H1 (cell line): ENCODE measurements at regions not wholly inside any gene's neighbourhood (a gene's known extent, or its start where the extent isn't known, plus 50 kb on each side); places are given as distances from the start of the nearest gene placed in this dataset.

ENCODE experiments used
- CTCF ChIA-PET: fragments of 300-600 bp; sonication (Branson Sonifier 250); formaldehyde crosslinking; loops from one replicate; lab custom pipeline; 2021; ENCODE audit not compliant: partially characterized antibody; lab: Charles Lee
- POLR2A ChIA-PET: fragments of 300-600 bp; sonication (Branson Sonifier 250); formaldehyde crosslinking; loops from one replicate; lab custom pipeline; 2021; ENCODE audit warnings: inconsistent platforms; ENCODE audit not compliant: partially characterized antibody; lab: Charles Lee
- DNase-seq, 2 experiments: peaks; one replicate each; pipeline versions ENCODE4 v3.0.0 to v3.0.0-alpha.2; 2010 to 2022; ENCODE audit warnings: low spot score in 2 of 2, low read depth in 1 of 2, mixed read lengths in 1 of 2
- FAIRE-seq: peaks from 2 replicates; lab custom pipeline; 2011; peaks lifted over from hg19 to GRCh38; lab: Jason Lieb, UNC
- H2AFZ ChIP-seq: 2 replicates; pipeline ENCODE4 v1.8.1; 2012; ENCODE audit warnings: low read length, inconsistent platforms
- H2AK5ac ChIP-seq: 2 replicates; pipeline ENCODE4 v1.6.1; 2013; ENCODE audit warnings: low read depth, low read length
- H2BK120ac ChIP-seq: replicated peaks from 2 replicates; pipeline ENCODE3; 2013; ENCODE audit warnings: low read depth, low read length, inconsistent platforms
- H2BK12ac ChIP-seq: 2 replicates; pipeline ENCODE4 v1.6.1; 2013; ENCODE audit warnings: low read depth, low read length
- H2BK15ac ChIP-seq: 2 replicates; pipeline ENCODE4 v1.6.1; 2013; ENCODE audit warnings: low read length
- H2BK20ac ChIP-seq: 2 replicates; pipeline ENCODE4 v1.6.1; 2013; ENCODE audit warnings: low read length
- H2BK5ac ChIP-seq: 2 replicates; pipeline ENCODE4 v1.6.1; 2013; ENCODE audit warnings: low read depth, low read length
- H3K14ac ChIP-seq: 2 replicates; pipeline ENCODE4 v1.6.1; 2013; ENCODE audit warnings: inconsistent platforms; ENCODE audit not compliant: insufficient read length
- H3K18ac ChIP-seq: 2 replicates; pipeline ENCODE4 v1.6.1; 2013; ENCODE audit warnings: low read length; ENCODE audit errors: extremely low read depth
- H3K23ac ChIP-seq: 2 replicates; pipeline ENCODE4 v1.6.1; 2013; ENCODE audit warnings: inconsistent platforms; ENCODE audit not compliant: insufficient read length
- H3K23me2 ChIP-seq: 2 replicates; pipeline ENCODE4 v1.6.1; 2013; ENCODE audit warnings: low read depth, low read length
- H3K27ac ChIP-seq: 2 replicates; pipeline ENCODE4 v1.6.1; 2011; ENCODE audit warnings: low read depth, low read length, inconsistent platforms
- H3K27me3 ChIP-seq, 4 experiments: replicated peaks in 1 of 4; 1 replicate in 1 of 4; 2 replicates in 3 of 4; pipeline versions ENCODE4 v1.6.1 to v1.8.1; 2011 to 2013; ENCODE audit warnings: low read length in 3 of 4, mild to moderate bottlenecking in 3 of 4, inconsistent platforms in 2 of 4, mixed read lengths in 2 of 4, moderate library complexity in 1 of 4; ENCODE audit not compliant: control insufficient read depth in 3 of 4, insufficient read depth in 3 of 4; ENCODE audit errors: extremely low read depth in 1 of 4
- H3K36me3 ChIP-seq, 4 experiments: 2 replicates each; pipeline versions ENCODE4 v1.6.1 to v1.8.1; 2011 to 2013; ENCODE audit warnings: mild to moderate bottlenecking in 4 of 4, low read length in 3 of 4, moderate library complexity in 2 of 4, control low read depth in 1 of 4, inconsistent platforms in 1 of 4; ENCODE audit not compliant: insufficient read depth in 4 of 4, control insufficient read depth in 2 of 4
- H3K4ac ChIP-seq: replicated peaks from 2 replicates; pipeline ENCODE3; 2013; ENCODE audit warnings: low read length, low read depth, mixed read lengths, inconsistent platforms; ENCODE audit not compliant: insufficient read length
- H3K4me1 ChIP-seq, 4 experiments: replicated peaks in 1 of 4; 1 replicate in 1 of 4; 2 replicates in 3 of 4; pipeline versions ENCODE4 v1.6.1 to v1.8.1; 2011 to 2013; ENCODE audit warnings: low read length in 3 of 4, inconsistent platforms in 2 of 4, mixed read lengths in 1 of 4; ENCODE audit not compliant: insufficient read depth in 4 of 4, control insufficient read depth in 3 of 4
- H3K4me2 ChIP-seq, 2 experiments: 2 replicates each; pipeline versions ENCODE4 v1.6.1 to v1.8.1; 2011 to 2013; ENCODE audit warnings: low read depth in 2 of 2, low read length in 2 of 2, control low read depth in 1 of 2, inconsistent platforms in 1 of 2, mild to moderate bottlenecking in 1 of 2; ENCODE audit not compliant: insufficient read depth in 1 of 2
- H3K4me3 ChIP-seq, 4 experiments: fragments of 200-600, 300-600 bp in 1 of 4; sonication (generic), shearing (Covaris generic), sonication (Bioruptor Twin) in 1 of 4; 2 replicates each; pipeline versions ENCODE4 v1.5.1 to v1.8.1; 2011 to 2016; ENCODE audit warnings: low read length in 4 of 4, low read depth in 3 of 4, control low read depth in 2 of 4, inconsistent platforms in 2 of 4, mild to moderate bottlenecking in 2 of 4, mixed read lengths in 1 of 4, moderate library complexity in 1 of 4; ENCODE audit not compliant: insufficient read depth in 2 of 4; ENCODE audit errors: extremely low read depth in 1 of 4
- H3K56ac ChIP-seq: replicated peaks from 2 replicates; pipeline ENCODE3; 2013; ENCODE audit warnings: low read depth, mild to moderate bottlenecking, mixed read lengths, low read length, inconsistent platforms; ENCODE audit not compliant: insufficient read length
- H3K79me1 ChIP-seq: 2 replicates; pipeline ENCODE4 v1.6.1; 2013; ENCODE audit warnings: low read depth, low read length, control low read depth
- H3K79me2 ChIP-seq, 2 experiments: 2 replicates each; pipeline versions ENCODE4 v1.6.1 to v1.8.1; 2012 to 2013; ENCODE audit warnings: low read length in 2 of 2, mild to moderate bottlenecking in 2 of 2, inconsistent platforms in 1 of 2; ENCODE audit not compliant: insufficient read depth in 2 of 2, control insufficient read depth in 1 of 2
- H3K9ac ChIP-seq, 4 experiments: replicated peaks in 1 of 4; 1 replicate in 1 of 4; 2 replicates in 3 of 4; pipeline versions ENCODE4 v1.6.1 to v1.8.1; 2011 to 2013; ENCODE audit warnings: low read depth in 3 of 4, low read length in 3 of 4, control low read depth in 2 of 4, mild to moderate bottlenecking in 2 of 4, moderate library complexity in 2 of 4, inconsistent platforms in 1 of 4; ENCODE audit errors: extremely low read depth in 1 of 4
- H3K9me3 ChIP-seq, 2 experiments: 2 replicates each; pipeline versions ENCODE4 v1.6.1 to v1.8.1; 2012 to 2013; ENCODE audit warnings: mild to moderate bottlenecking in 2 of 2, moderate library complexity in 2 of 2, control low read depth in 1 of 2, inconsistent platforms in 1 of 2, low read depth in 1 of 2, low read length in 1 of 2, mixed read lengths in 1 of 2; ENCODE audit not compliant: insufficient read depth in 2 of 2
- H4K20me1 ChIP-seq, 2 experiments: replicated peaks in 1 of 2; 2 replicates each; pipeline versions ENCODE3 to v1.8.1; 2011 to 2013; ENCODE audit warnings: inconsistent platforms in 2 of 2, low read length in 2 of 2, mild to moderate bottlenecking in 1 of 2; ENCODE audit not compliant: insufficient read depth in 2 of 2, control insufficient read depth in 1 of 2
- H4K5ac ChIP-seq: 2 replicates; pipeline ENCODE4 v1.6.1; 2013; ENCODE audit warnings: low read length, low read depth, mixed read lengths, inconsistent platforms; ENCODE audit not compliant: insufficient read length
- H4K8ac ChIP-seq: 2 replicates; pipeline ENCODE4 v1.8.0; 2013; ENCODE audit warnings: mild to moderate bottlenecking, moderate library complexity, low read length, inconsistent platforms; ENCODE audit not compliant: insufficient read depth; ENCODE audit errors: extremely low read depth
- H4K91ac ChIP-seq: replicated peaks from 2 replicates; pipeline ENCODE3; 2013; ENCODE audit warnings: low read length, mixed read lengths, inconsistent platforms; ENCODE audit not compliant: insufficient read length
- CHD2 ChIP-seq: IDR thresholded peaks from 2 replicates; pipeline ENCODE4 v1.6.1; 2012; ENCODE audit warnings: low read length, improper control_type of control experiment
- POLR2A ChIP-seq, 2 experiments: IDR thresholded peaks; 1 replicate in 1 of 2; 2 replicates in 1 of 2; pipeline ENCODE4 v1.6.1; 2011; ENCODE audit warnings: low read depth in 2 of 2, low read length in 2 of 2, mild to moderate bottlenecking in 2 of 2; ENCODE audit errors: control extremely low read depth in 1 of 2
- SAP30 ChIP-seq: fragments of 300-600 bp; sonication (generic); IDR thresholded peaks from 2 replicates; pipeline ENCODE4 v1.7.1; 2012; ENCODE audit warnings: low read length, moderate library complexity, mild to moderate bottlenecking, inconsistent platforms; ENCODE audit not compliant: insufficient read depth, insufficient replicate concordance
- WGBS, 2 experiments: shearing (Covaris generic) in 1 of 2; methylation state at CpG; one replicate each; pipeline versions ENCODE4 v1.1.6 to v1.1.7; 2013 to 2015; ENCODE audit warnings: low lambda C conversion rate in 2 of 2, mixed read lengths in 2 of 2, inconsistent platforms in 1 of 2, low coverage in 1 of 2, missing lambda C conversion rate in 1 of 2; ENCODE audit not compliant: insufficient replicate concordance in 2 of 2, insufficient coverage in 1 of 2, insufficient read length in 1 of 2; ENCODE audit errors: extremely low coverage in 1 of 2, missing lambda C conversion rate in 1 of 2; 5-methylcytosine and 5-hydroxymethylcytosine counted together

DNA sequence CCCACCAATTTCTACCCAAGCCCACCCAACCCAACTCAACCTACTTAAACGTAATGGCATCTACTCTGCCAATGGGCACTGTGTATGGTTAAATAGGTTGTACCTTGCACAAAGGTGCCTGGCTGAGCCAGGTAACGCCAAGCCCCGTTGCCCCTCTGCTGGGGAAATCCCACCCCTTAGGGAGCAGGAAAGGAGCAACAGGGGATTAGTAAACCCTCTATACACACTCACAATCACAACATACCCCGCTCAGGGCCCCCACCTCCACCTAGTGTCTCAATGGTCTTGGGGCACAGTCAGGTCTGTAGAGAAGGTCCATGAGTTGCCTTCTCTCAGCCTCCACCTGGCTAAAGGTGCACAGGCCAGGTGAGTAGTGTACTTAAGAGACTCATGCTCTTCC, 74.3 kb upstream of the PCBD1 start:
- Histone ChIP-seq H3K79me2 (no peaks in the 10 kb centered on the region; a peak in 2 of 4 replicates), H3K27me3 (peaks cover 0 to 8% (median 1%) of the 10 kb centered on the region in 4 experiments; a peak in 2 of 7 replicates), H3K79me1 (no peaks in the 10 kb centered on the region), H2AK5ac (no peak overlapping the region), H4K91ac (no peak overlapping the region), H3K4ac (no peak overlapping the region), H3K27ac (no peak overlapping the region), H2BK5ac (no peak overlapping the region), H2BK120ac (no peak overlapping the region), H3K4me1 (peaks cover 0 to 5% (median under 1%) of the 10 kb centered on the region in 4 experiments; a peak in 2 of 7 replicates), H3K56ac (no peak overlapping the region), H3K4me3 (no peak overlapping the region), H3K23me2 (peaks cover 10% of the 10 kb centered on the region), H2BK15ac (no peak overlapping the region; the same call in 1 of the 2 replicates), H4K5ac (no peak overlapping the region), H3K14ac (no peak overlapping the region), H3K9ac (no peak overlapping the region), H3K9me3 (peaks cover 0 to 5% of the 10 kb centered on the region in 2 experiments; a peak in 1 of 4 replicates), H2BK12ac (no peak overlapping the region), H3K36me3 (no peaks in the 10 kb centered on the region; a peak in 1 of 8 replicates), H3K23ac (no peak overlapping the region), H3K18ac (no peak overlapping the region), H2AFZ (no peak overlapping the region), H2BK20ac (no peak overlapping the region), H3K4me2 (no peak overlapping the region), H4K20me1 (peaks cover 0 to 9% of the 10 kb centered on the region in 2 experiments), H4K8ac (no peak overlapping the region; the same call in 1 of the 2 replicates)
- TF ChIP-seq CHD2, result no peak
- TF ChIP-seq SAP30, result no peak
- TF ChIP-seq POLR2A (IDR thresholded peaks at IDR 0.05; ENCODE audit: control extremely low read depth in 1 of 2, low read depth in 2 of 2, low read length in 2 of 2), result no peak
- POLR2A ChIA-PET, result no interaction called here
- no peak for FAIRE-seq
- no peak for DNase-seq
- 89% methylated on average over 4 of the region's 4 CpGs; no CpG with 5 or more reads in 1 of the 2 experiments for WGBS, 2 experiments
- CTCF ChIA-PET, result no interaction called here
